Brain microvascular endothelial cell (primary cell): ENCODE measurements at regions not wholly inside any gene's neighbourhood (a gene's known extent, or its start where the extent isn't known, plus 50 kb on each side); places are given as distances from the start of the nearest gene placed in this dataset.

Source experiments
- DNase-seq: peaks from one replicate; pipeline ENCODE4 v3.0.0-alpha.2; 2020
- H3K27ac ChIP-seq: fragments of 250-450 bp; sonication (Bioruptor Pico); 2 replicates; pipeline ENCODE4 v1.5.1; 2020; ENCODE audit warnings: mild to moderate bottlenecking, moderate library complexity
- H3K27me3 ChIP-seq: fragments of 250-450 bp; sonication (Bioruptor Pico); replicated peaks from 2 replicates; pipeline ENCODE4 v1.5.1; 2020; ENCODE audit warnings: mild to moderate bottlenecking
- H3K36me3 ChIP-seq: fragments of 250-450 bp; sonication (Bioruptor Pico); replicated peaks from 2 replicates; pipeline ENCODE4 v1.5.1; 2020; ENCODE audit warnings: mild to moderate bottlenecking
- H3K4me3 ChIP-seq: 2 replicates; pipeline ENCODE4 v1.5.1; 2011; ENCODE audit warnings: low read depth, mild to moderate bottlenecking, control low read depth, low read length, moderate library complexity
- CTCF ChIP-seq: IDR thresholded peaks from 2 replicates; pipeline ENCODE4 v1.5.1; 2011; ENCODE audit warnings: low read depth, mild to moderate bottlenecking, moderate library complexity, low read length, control low read depth, inconsistent platforms; ENCODE audit errors: missing control alignments
- in situ Hi-C: cut with HindIII; loops from 2 replicates; pipeline ENCODE4 v1.10.0; 2017; ENCODE audit warnings: low sequenced_read_pairs, low pct_ligation_motif_present

GRCh38 chr5:118196229-118196628 is 792.1 kb downstream of the DTWD2 start:
- in situ Hi-C loops: no loop called here
- TF ChIP-seq CTCF: no peak
- Histone ChIP-seq H3K27me3 (no peaks in the 10 kb centered on the region), H3K4me3 (no peak overlapping the region), H3K36me3 (no peaks in the 10 kb centered on the region), H3K27ac (no peak overlapping the region)
- DNase-seq: no peak

GRCh38 chr5:118195211-118195610 is 793.1 kb downstream of the DTWD2 start:
- in situ Hi-C loops: no loop called here
- no peaks in the 10 kb centered on the region for H3K27me3 ChIP-seq
- DNase-seq: no peak
- H3K36me3 ChIP-seq: no peaks in the 10 kb centered on the region
- H3K4me3 ChIP-seq: no peak overlapping the region
- no peak for TF ChIP-seq CTCF
- H3K27ac ChIP-seq: no peak overlapping the region

GRCh38 chr5:118193194-118193905 is 795.0 kb downstream of the DTWD2 start:
- Histone ChIP-seq H3K27ac (no peak overlapping the region), H3K27me3 (no peaks in the 10 kb centered on the region), H3K4me3 (no peak overlapping the region), H3K36me3 (no peaks in the 10 kb centered on the region)
- DNase-seq: no peak
- no peak for TF ChIP-seq CTCF
- in situ Hi-C loops: no loop called here

GRCh38 chr5:118185018-118185417 is 803.3 kb downstream of the DTWD2 start:
- in situ Hi-C loops: no loop called here
- DNase-seq: no peak
- no peaks in the 10 kb centered on the region for H3K36me3 ChIP-seq
- H3K27ac ChIP-seq: no peak overlapping the region
- no peak for TF ChIP-seq CTCF
- no peaks in the 10 kb centered on the region for H3K27me3 ChIP-seq
- H3K4me3 ChIP-seq: no peak overlapping the region

- DNase-seq: no peak
- in situ Hi-C loops: no loop called here
- Histone ChIP-seq H3K4me3 (no peak overlapping the region), H3K27ac (no peak overlapping the region), H3K27me3 (no peaks in the 10 kb centered on the region), H3K36me3 (no peaks in the 10 kb centered on the region)
- TF ChIP-seq CTCF: no peak
Measured at GRCh38 chr5:118176146-118176545, 812.2 kb downstream of the DTWD2 start.

GRCh38 chr5:118174671-118175070 is 813.7 kb downstream of the DTWD2 start:
- Histone ChIP-seq H3K27me3 (no peaks in the 10 kb centered on the region), H3K36me3 (no peaks in the 10 kb centered on the region), H3K27ac (no peak overlapping the region), H3K4me3 (no peak overlapping the region)
- no peak for DNase-seq
- TF ChIP-seq CTCF: no peak
- in situ Hi-C loops: no loop called here
